SK-N-SH (cell line): ENCODE measurements at regions not wholly inside any gene's neighbourhood (a gene's known extent, or its start where the extent isn't known, plus 50 kb on each side); places are given as distances from the start of the nearest gene placed in this dataset.
"Not testable (repeated sequence)": the region's sequence is repeated elsewhere in the genome, so short reads cannot be mapped to it uniquely, and the experiment has no call there.

Source experiments
- CTCF ChIA-PET: fragments of 300-600, 350-600 bp; formaldehyde crosslinking; extraction: SDS; loops from one replicate; lab custom pipeline; 2021; lab: Yijun Ruan, JAX
- POLR2A ChIA-PET: fragments of 350-600 bp; sonication (Branson Sonifier 250); formaldehyde crosslinking; extraction: SDS; loops from one replicate; lab custom pipeline; 2020; ENCODE audit warnings: antibody characterized with exemption, inconsistent platforms; lab: Yijun Ruan, JAX
- DNase-seq: peaks from one replicate; pipeline ENCODE4 v3.0.0; 2012
- H2AFZ ChIP-seq: fragments of 200-600 bp; sonication (generic); 2 replicates; pipeline ENCODE4 v1.8.1; 2016; ENCODE audit warnings: antibody characterized with exemption, mild to moderate bottlenecking, low read depth
- H3F3A ChIP-seq: fragments of 200-600 bp; sonication (generic); replicated peaks from 2 replicates; pipeline ENCODE3; 2016; ENCODE audit warnings: antibody characterized with exemption, mild to moderate bottlenecking; ENCODE audit not compliant: insufficient read depth
- H3K27ac ChIP-seq, 2 experiments: fragments of 200-500 bp in 1 of 2; fragments of 200-600 bp in 1 of 2; sonication (Bioruptor generic) in 1 of 2; sonication (generic), shearing (Covaris generic) in 1 of 2; 2 replicates each; pipeline versions ENCODE4 v1.5.1 to v1.6.1; 2014 to 2016; ENCODE audit warnings: low read depth in 2 of 2, inconsistent platforms in 1 of 2, low read length in 1 of 2, mild to moderate bottlenecking in 1 of 2, mixed read lengths in 1 of 2
- H3K27me3 ChIP-seq: fragments of 200-600 bp; sonication (generic), shearing (Covaris generic); 2 replicates; pipeline ENCODE4 v1.6.1; 2016; ENCODE audit warnings: mixed run types; ENCODE audit not compliant: insufficient read depth
- H3K36me3 ChIP-seq, 2 experiments: fragments of 200-500 bp in 1 of 2; fragments of 200-600 bp in 1 of 2; sonication (Bioruptor generic) in 1 of 2; sonication (generic) in 1 of 2; replicated peaks in 1 of 2; 2 replicates each; pipeline versions ENCODE3 to v1.5.1; 2014 to 2016; ENCODE audit warnings: low read length in 1 of 2, mild to moderate bottlenecking in 1 of 2; ENCODE audit not compliant: insufficient read depth in 2 of 2, control insufficient read depth in 1 of 2
- H3K4me1 ChIP-seq, 2 experiments: fragments of 200-500 bp in 1 of 2; fragments of 200-600 bp in 1 of 2; sonication (Bioruptor generic) in 1 of 2; sonication (generic), shearing (Covaris generic) in 1 of 2; 2 replicates each; pipeline versions ENCODE4 v1.5.1 to v1.6.1; 2014 to 2016; ENCODE audit warnings: low read depth in 1 of 2, low read length in 1 of 2, mixed run types in 1 of 2; ENCODE audit not compliant: insufficient read depth in 2 of 2, control insufficient read depth in 1 of 2
- H3K4me2 ChIP-seq: fragments of 200-600 bp; sonication (generic), shearing (Covaris generic); 2 replicates; pipeline ENCODE4 v1.6.1; 2017; ENCODE audit warnings: mixed run types
- H3K4me3 ChIP-seq, 2 experiments: fragments of 200-500 bp in 1 of 2; fragments of 200-600 bp in 1 of 2; sonication (Bioruptor generic) in 1 of 2; sonication (generic), shearing (Covaris generic) in 1 of 2; 2 replicates each; pipeline versions ENCODE4 v1.5.1 to v1.8.1; 2014 to 2016; ENCODE audit warnings: low read depth in 2 of 2, inconsistent platforms in 1 of 2, low read length in 1 of 2, mild to moderate bottlenecking in 1 of 2, mixed read lengths in 1 of 2, moderate library complexity in 1 of 2
- H3K79me2 ChIP-seq: fragments of 200-600 bp; sonication (generic); 2 replicates; pipeline ENCODE4 v1.8.1; 2017; ENCODE audit warnings: mild to moderate bottlenecking; ENCODE audit not compliant: insufficient read depth
- H3K9ac ChIP-seq: fragments of 200-600 bp; sonication (generic); 2 replicates; pipeline ENCODE4 v1.6.1; 2017; ENCODE audit warnings: mixed run types
- H3K9me2 ChIP-seq: fragments of 200-600 bp; sonication (generic); 2 replicates; pipeline ENCODE4 v1.6.1; 2017; ENCODE audit warnings: mixed run types
- H3K9me3 ChIP-seq: fragments of 200-600 bp; sonication (generic); 2 replicates; pipeline ENCODE4 v1.6.1; 2017; ENCODE audit warnings: mixed run types, mild to moderate bottlenecking, moderate library complexity
- H4K20me1 ChIP-seq: fragments of 200-600 bp; sonication (generic); 2 replicates; pipeline ENCODE4 v1.6.1; 2017; ENCODE audit warnings: mild to moderate bottlenecking, mixed run types; ENCODE audit not compliant: insufficient read depth
- EZH2phosphoT487 ChIP-seq: fragments of 200-600 bp; sonication (generic); IDR thresholded peaks from 2 replicates; pipeline ENCODE4 v1.6.1; 2017; ENCODE audit warnings: low read depth, mixed run types, mild to moderate bottlenecking, antibody characterized with exemption, moderate library complexity, borderline replicate concordance
- FOSL2 ChIP-seq: IDR thresholded peaks from 2 replicates; pipeline ENCODE4 v1.4.0; 2012; ENCODE audit warnings: low read depth, mild to moderate bottlenecking, moderate library complexity, borderline replicate concordance
- FOXJ3 ChIP-seq: sonication (generic); formaldehyde crosslinking; IDR thresholded peaks from 2 replicates; pipeline ENCODE4 v1.5.1; 2020; ENCODE audit warnings: mild to moderate bottlenecking, missing genetic modification reagents
- FOXM1 ChIP-seq: IDR thresholded peaks from 2 replicates; pipeline ENCODE4 v1.4.0; 2012; ENCODE audit warnings: low read depth, mild to moderate bottlenecking
- GABPA ChIP-seq: IDR thresholded peaks from 2 replicates; pipeline ENCODE4 v1.4.0; 2012; ENCODE audit warnings: low read depth, mild to moderate bottlenecking
- GATA2 ChIP-seq: sonication (generic); formaldehyde crosslinking; IDR thresholded peaks from 2 replicates; pipeline ENCODE4 v1.5.0; 2020; ENCODE audit warnings: mild to moderate bottlenecking, missing genetic modification reagents
- JUND ChIP-seq: IDR thresholded peaks from 2 replicates; pipeline ENCODE4 v1.4.0; 2012
- RAD21 ChIP-seq: IDR thresholded peaks from 2 replicates; pipeline ENCODE4 v1.6.1; 2012; ENCODE audit warnings: mild to moderate bottlenecking, low read length
- RFX5 ChIP-seq: IDR thresholded peaks from 2 replicates; pipeline ENCODE4 v1.6.1; 2012; ENCODE audit warnings: mild to moderate bottlenecking, improper control_type of control experiment, low read length
- RXRA ChIP-seq: IDR thresholded peaks from 2 replicates; pipeline ENCODE4 v1.4.0; 2012; ENCODE audit warnings: low read depth, mild to moderate bottlenecking, borderline replicate concordance
- SIN3A ChIP-seq: IDR thresholded peaks from 2 replicates; pipeline ENCODE4 v1.6.1; 2012; ENCODE audit warnings: low read depth, mild to moderate bottlenecking, low read length, moderate library complexity, borderline replicate concordance
- TAF1 ChIP-seq: IDR thresholded peaks from 2 replicates; pipeline ENCODE4 v1.6.1; 2012; ENCODE audit warnings: low read depth, mild to moderate bottlenecking, low read length, moderate library complexity, borderline replicate concordance
- TCF12 ChIP-seq: IDR thresholded peaks from 2 replicates; pipeline ENCODE4 v1.4.0; 2012
- YY1 ChIP-seq: IDR thresholded peaks from 2 replicates; pipeline ENCODE4 v1.4.0; 2012; ENCODE audit warnings: low read depth, mild to moderate bottlenecking
- WGBS: methylation state at CpG from one replicate; pipeline ENCODE4 v1.1.6; 2017; ENCODE audit warnings: low lambda C conversion rate; 5-methylcytosine and 5-hydroxymethylcytosine counted together
- TF ChIP-seq, protein P1 (sequence below): fragments of 200-600 bp; sonication (generic); IDR thresholded peaks from 2 replicates; pipeline ENCODE4 v1.6.1; 2017; ENCODE audit warnings: antibody characterized with exemption, mild to moderate bottlenecking, moderate library complexity
- TF ChIP-seq, protein P2 (sequence below): fragments of 150-350 bp; IDR thresholded peaks from 2 replicates; pipeline ENCODE4 v1.6.1; 2017; ENCODE audit warnings: antibody characterized with exemption, low read length, low read depth, borderline replicate concordance
- TF ChIP-seq, protein P3 (sequence below): IDR thresholded peaks from 2 replicates; pipeline ENCODE4 v1.4.0; 2012; ENCODE audit warnings: low read depth, borderline replicate concordance
- TF ChIP-seq, protein P4 (sequence below): IDR thresholded peaks from 2 replicates; pipeline ENCODE4 v1.4.0; 2012; ENCODE audit warnings: low read depth
- TF ChIP-seq, protein P5 (sequence below): IDR thresholded peaks from 2 replicates; pipeline ENCODE4; 2012

DNA sequence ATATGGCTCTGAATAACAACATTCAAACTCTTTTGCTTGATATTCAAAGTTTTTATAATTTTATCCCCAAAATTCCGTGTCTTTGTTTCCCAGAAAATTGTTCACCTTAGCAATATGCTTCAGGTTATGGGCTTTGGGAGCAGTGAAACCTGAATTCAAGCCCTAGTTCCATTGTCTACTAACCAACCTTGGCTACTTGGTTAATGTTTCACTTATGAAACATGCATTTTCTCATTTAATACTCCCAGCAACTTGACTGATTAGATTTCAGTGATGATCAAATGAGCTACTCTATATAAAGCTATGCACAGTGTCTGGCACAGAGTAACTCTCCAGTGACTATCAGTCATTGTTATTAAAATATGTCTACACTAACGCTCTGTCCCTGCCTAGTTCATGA is 192.2 kb upstream of the TENT5A start:
- Histone ChIP-seq H3K79me2 (no peaks in the 10 kb centered on the region), H3K4me3 (no peak overlapping the region), H3K4me2 (no peak overlapping the region), H4K20me1 (no peaks in the 10 kb centered on the region), H2AFZ (no peak overlapping the region), H3K9me2 (no peaks in the 10 kb centered on the region), H3K27ac (no peak overlapping the region), H3K9me3 (no peaks in the 10 kb centered on the region), H3K36me3 (no peaks in the 10 kb centered on the region), H3K9ac (no peak overlapping the region), H3K27me3 (no peaks in the 10 kb centered on the region), H3K4me1 (peaks cover 0 to 16% of the 10 kb centered on the region in 2 experiments; a peak in 3 of 4 replicates), H3F3A (peaks cover 11% of the 10 kb centered on the region)
- no peak for TF ChIP-seq FOXJ3 (CRISPR knock-in tag)
- TF ChIP-seq, protein P1, sequence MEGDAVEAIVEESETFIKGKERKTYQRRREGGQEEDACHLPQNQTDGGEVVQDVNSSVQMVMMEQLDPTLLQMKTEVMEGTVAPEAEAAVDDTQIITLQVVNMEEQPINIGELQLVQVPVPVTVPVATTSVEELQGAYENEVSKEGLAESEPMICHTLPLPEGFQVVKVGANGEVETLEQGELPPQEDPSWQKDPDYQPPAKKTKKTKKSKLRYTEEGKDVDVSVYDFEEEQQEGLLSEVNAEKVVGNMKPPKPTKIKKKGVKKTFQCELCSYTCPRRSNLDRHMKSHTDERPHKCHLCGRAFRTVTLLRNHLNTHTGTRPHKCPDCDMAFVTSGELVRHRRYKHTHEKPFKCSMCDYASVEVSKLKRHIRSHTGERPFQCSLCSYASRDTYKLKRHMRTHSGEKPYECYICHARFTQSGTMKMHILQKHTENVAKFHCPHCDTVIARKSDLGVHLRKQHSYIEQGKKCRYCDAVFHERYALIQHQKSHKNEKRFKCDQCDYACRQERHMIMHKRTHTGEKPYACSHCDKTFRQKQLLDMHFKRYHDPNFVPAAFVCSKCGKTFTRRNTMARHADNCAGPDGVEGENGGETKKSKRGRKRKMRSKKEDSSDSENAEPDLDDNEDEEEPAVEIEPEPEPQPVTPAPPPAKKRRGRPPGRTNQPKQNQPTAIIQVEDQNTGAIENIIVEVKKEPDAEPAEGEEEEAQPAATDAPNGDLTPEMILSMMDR: no peak
- no peak for DNase-seq
- ChIA-PET CTCF (no interaction called here), POLR2A (no interaction called here)
- 80% methylated on average over 2 of the region's 2 CpGs for WGBS

DNA sequence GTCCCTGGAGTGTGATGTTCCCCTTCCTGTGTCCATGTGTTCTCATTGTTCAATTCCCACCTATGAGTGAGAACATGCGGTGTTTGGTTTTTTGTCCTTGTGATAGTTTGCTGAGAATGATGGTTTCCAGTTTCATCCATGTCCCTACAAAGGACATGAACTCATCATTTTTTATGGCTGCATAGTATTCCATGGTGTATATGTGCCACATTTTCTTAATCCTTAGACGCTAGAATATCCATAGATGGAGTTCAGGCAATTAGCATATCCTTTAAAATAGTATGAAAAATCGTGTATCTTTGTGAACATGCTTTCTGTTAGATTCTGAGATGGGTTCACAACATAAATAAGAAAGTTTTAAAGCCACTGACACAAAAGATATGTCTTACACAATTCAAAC is 190.4 kb upstream of the TENT5A start:
- H3K9me2 ChIP-seq, H3K4me2 ChIP-seq, H3K27me3 ChIP-seq, DNase-seq, H3K79me2 ChIP-seq, H3K27ac ChIP-seq, CTCF ChIA-PET, H3K36me3 ChIP-seq, H2AFZ ChIP-seq, POLR2A ChIA-PET, H3K9me3 ChIP-seq, H3K4me3 ChIP-seq, H3K9ac ChIP-seq, H4K20me1 ChIP-seq: not testable (repeated sequence)
- WGBS: 61% methylated on average over 3 of the region's 3 CpGs
- peaks cover 0 to 29% of the 10 kb centered on the region in 2 experiments; a peak in 3 of 4 replicates for H3K4me1 ChIP-seq
- H3F3A ChIP-seq: peaks cover 29% of the 10 kb centered on the region

DNA sequence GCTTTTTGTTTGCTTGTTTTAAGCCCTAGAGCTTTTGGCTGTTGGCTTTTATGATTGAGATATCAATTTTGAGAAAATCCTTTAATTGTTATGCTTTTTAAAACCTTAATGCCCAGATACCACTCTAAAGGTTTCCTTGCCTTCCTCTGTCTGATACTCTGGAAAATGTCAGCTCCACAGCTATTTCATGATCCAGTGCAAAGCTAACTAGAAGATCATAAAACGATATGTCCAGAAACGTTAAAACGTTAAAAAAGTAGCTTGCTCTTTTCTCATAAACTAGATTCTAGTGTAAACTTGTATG is 189.5 kb upstream of the TENT5A start:
- POLR2A ChIA-PET: no interaction called here

More for the DNA sequence above, 189.5 kb upstream of the TENT5A start:
- Histone ChIP-seq H3K4me3 (no peak overlapping the region), H4K20me1 (no peaks in the 10 kb centered on the region), H2AFZ (no peak overlapping the region), H3K9me2 (no peaks in the 10 kb centered on the region), H3K9me3 (no peaks in the 10 kb centered on the region), H3K27ac (no peak overlapping the region), H3F3A (peaks cover 33% of the 10 kb centered on the region), H3K79me2 (no peaks in the 10 kb centered on the region), H3K27me3 (no peaks in the 10 kb centered on the region), H3K4me1 (peaks cover 0 to 37% of the 10 kb centered on the region in 2 experiments; a peak in 3 of 4 replicates), H3K9ac (no peak overlapping the region), H3K36me3 (no peaks in the 10 kb centered on the region), H3K4me2 (no peak overlapping the region)
- WGBS: 93% methylated on average over 3 of the region's 3 CpGs
- no peak for DNase-seq
- TF ChIP-seq FOXM1: no peak
- TF ChIP-seq RAD21: no peak
- no peak for TF ChIP-seq RXRA
- TF ChIP-seq TCF12: no peak
- TF ChIP-seq TAF1: no peak
- no peak for TF ChIP-seq GABPA
- TF ChIP-seq, protein P2, sequence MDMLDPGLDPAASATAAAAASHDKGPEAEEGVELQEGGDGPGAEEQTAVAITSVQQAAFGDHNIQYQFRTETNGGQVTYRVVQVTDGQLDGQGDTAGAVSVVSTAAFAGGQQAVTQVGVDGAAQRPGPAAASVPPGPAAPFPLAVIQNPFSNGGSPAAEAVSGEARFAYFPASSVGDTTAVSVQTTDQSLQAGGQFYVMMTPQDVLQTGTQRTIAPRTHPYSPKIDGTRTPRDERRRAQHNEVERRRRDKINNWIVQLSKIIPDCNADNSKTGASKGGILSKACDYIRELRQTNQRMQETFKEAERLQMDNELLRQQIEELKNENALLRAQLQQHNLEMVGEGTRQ: no peak
- TF ChIP-seq JUND: no peak
- no peak for TF ChIP-seq YY1
- TF ChIP-seq, protein P3, sequence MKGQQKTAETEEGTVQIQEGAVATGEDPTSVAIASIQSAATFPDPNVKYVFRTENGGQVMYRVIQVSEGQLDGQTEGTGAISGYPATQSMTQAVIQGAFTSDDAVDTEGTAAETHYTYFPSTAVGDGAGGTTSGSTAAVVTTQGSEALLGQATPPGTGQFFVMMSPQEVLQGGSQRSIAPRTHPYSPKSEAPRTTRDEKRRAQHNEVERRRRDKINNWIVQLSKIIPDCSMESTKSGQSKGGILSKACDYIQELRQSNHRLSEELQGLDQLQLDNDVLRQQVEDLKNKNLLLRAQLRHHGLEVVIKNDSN: no peak
- no peak for TF ChIP-seq FOSL2
- no peak for TF ChIP-seq SIN3A
- no peak for TF ChIP-seq GATA2 (CRISPR knock-in tag)
- no peak for TF ChIP-seq RFX5
- TF ChIP-seq, protein P4, sequence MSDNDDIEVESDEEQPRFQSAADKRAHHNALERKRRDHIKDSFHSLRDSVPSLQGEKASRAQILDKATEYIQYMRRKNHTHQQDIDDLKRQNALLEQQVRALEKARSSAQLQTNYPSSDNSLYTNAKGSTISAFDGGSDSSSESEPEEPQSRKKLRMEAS: no peak
- TF ChIP-seq EZH2phosphoT487: no peak
- TF ChIP-seq, protein P5, sequence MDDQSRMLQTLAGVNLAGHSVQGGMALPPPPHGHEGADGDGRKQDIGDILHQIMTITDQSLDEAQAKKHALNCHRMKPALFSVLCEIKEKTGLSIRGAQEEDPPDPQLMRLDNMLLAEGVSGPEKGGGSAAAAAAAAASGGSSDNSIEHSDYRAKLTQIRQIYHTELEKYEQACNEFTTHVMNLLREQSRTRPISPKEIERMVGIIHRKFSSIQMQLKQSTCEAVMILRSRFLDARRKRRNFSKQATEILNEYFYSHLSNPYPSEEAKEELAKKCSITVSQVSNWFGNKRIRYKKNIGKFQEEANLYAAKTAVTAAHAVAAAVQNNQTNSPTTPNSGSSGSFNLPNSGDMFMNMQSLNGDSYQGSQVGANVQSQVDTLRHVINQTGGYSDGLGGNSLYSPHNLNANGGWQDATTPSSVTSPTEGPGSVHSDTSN: no peak
- CTCF ChIA-PET: no interaction called here
